ENCODE measurements at regions not wholly inside any gene's neighbourhood (a gene's known extent, or its start where the extent isn't known, plus 50 kb on each side); places are given as distances from the start of the nearest gene placed in this dataset.

DNA sequence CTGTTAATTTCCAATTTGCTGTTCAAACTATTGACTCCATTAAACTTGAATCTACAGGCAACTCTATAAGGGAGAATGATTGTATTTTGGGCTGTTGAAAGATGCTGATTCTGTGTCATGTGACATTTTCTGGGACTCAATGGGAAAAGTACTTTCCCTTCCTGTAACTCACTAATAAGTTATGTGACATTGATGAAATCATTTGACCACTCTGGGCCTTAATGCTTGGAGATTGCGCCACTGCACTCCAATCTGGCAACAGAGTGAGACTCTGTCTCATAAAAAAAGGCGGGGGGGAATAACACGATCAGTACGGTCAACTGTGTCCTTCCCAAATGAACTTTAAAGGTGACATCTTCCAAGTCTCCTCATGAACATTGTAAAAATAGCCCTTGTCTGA is 215.2 kb upstream of the SGO1 start:
- Histone ChIP-seq H3K9me3 (ENCODE audit: low read depth) (no peaks in the 10 kb centered on the region), H3K79me2 (ENCODE audit: low read depth) (no peaks in the 10 kb centered on the region), H3K4me3 (no peak overlapping the region), H3K36me3 (no peaks in the 10 kb centered on the region), H3K9ac (no peak overlapping the region), H2AFZ (replicated peaks) (no peak overlapping the region), H3K27ac (no peak overlapping the region), H3F3A (ENCODE audit: low read depth) (no peaks in the 10 kb centered on the region), H4K20me1 (ENCODE audit: low read depth) (no peaks in the 10 kb centered on the region), H3K27me3 (no peaks in the 10 kb centered on the region), H3K4me2 (no peak overlapping the region), H3K4me1 (peaks cover 4% of the 10 kb centered on the region)
- DNase-seq (ENCODE audit: low spot score): no peak
- H3K9me3 Mint-ChIP-seq: no peaks in the 10 kb centered on the region
- H3K4me1 Mint-ChIP-seq: peaks cover 28% of the 10 kb centered on the region
- H3K27ac Mint-ChIP-seq: no peak overlapping the region
- no peak overlapping the region for H3K4me3 Mint-ChIP-seq
- H3K27me3 Mint-ChIP-seq (ENCODE audit: insufficient read depth, low read depth): peaks cover 16% of the 10 kb centered on the region
- TF ChIP-seq EZH2 (IDR thresholded peaks at IDR 0.05) (no peak), EZH2phosphoT487 (IDR thresholded peaks at IDR 0.05) (no peak), CTCF (IDR thresholded peaks at IDR 0.05) (no peak)
- no peaks in the 10 kb centered on the region for H3K36me3 Mint-ChIP-seq

- no peak overlapping the region for H3K9ac ChIP-seq
- no peak overlapping the region for H3K27ac Mint-ChIP-seq
- H3K4me1 Mint-ChIP-seq: peaks cover 25% of the 10 kb centered on the region
- TF ChIP-seq EZH2 (IDR thresholded peaks at IDR 0.05): no peak
- no peak for TF ChIP-seq EZH2phosphoT487 (IDR thresholded peaks at IDR 0.05)
- TF ChIP-seq CTCF (IDR thresholded peaks at IDR 0.05): no peak
- peaks cover 4% of the 10 kb centered on the region for H3K4me1 ChIP-seq
- no peaks in the 10 kb centered on the region for H3K36me3 Mint-ChIP-seq
- DNase-seq (ENCODE audit: low spot score): no peak
- H3K4me3 Mint-ChIP-seq: no peak overlapping the region
- H3K27me3 ChIP-seq: no peaks in the 10 kb centered on the region
- H3F3A ChIP-seq (ENCODE audit: low read depth): no peaks in the 10 kb centered on the region
- no peaks in the 10 kb centered on the region for H3K79me2 ChIP-seq (ENCODE audit: low read depth)
- no peaks in the 10 kb centered on the region for H3K9me3 ChIP-seq (ENCODE audit: low read depth)
- no peaks in the 10 kb centered on the region for H3K36me3 ChIP-seq
- no peak overlapping the region for H3K27ac ChIP-seq
- H3K27me3 Mint-ChIP-seq (ENCODE audit: insufficient read depth, low read depth): peaks cover 20% of the 10 kb centered on the region
- no peak overlapping the region for H2AFZ ChIP-seq (replicated peaks)
- H3K4me2 ChIP-seq: no peak overlapping the region
- no peak overlapping the region for H3K4me3 ChIP-seq
- no peaks in the 10 kb centered on the region for H4K20me1 ChIP-seq (ENCODE audit: low read depth)
- H3K9me3 Mint-ChIP-seq: no peaks in the 10 kb centered on the region
These were observed 214.7 kb upstream of the SGO1 start for GRCh38 chr3:20400686-20401085.

GRCh38 chr3:20400281-20400680 is 214.3 kb upstream of the SGO1 start:
- no peaks in the 10 kb centered on the region for H3K9me3 Mint-ChIP-seq

More at GRCh38 chr3:20400281-20400680, 214.3 kb upstream of the SGO1 start:
- Mint-ChIP-seq H3K36me3 (no peaks in the 10 kb centered on the region), H3K4me1 (peaks cover 21% of the 10 kb centered on the region), H3K4me3 (no peak overlapping the region), H3K27me3 (ENCODE audit: insufficient read depth, low read depth) (peaks cover 23% of the 10 kb centered on the region), H3K27ac (no peak overlapping the region)
- Histone ChIP-seq H2AFZ (replicated peaks) (no peak overlapping the region), H4K20me1 (ENCODE audit: low read depth) (no peaks in the 10 kb centered on the region), H3K4me3 (no peak overlapping the region), H3K79me2 (ENCODE audit: low read depth) (no peaks in the 10 kb centered on the region), H3K27ac (no peak overlapping the region), H3F3A (ENCODE audit: low read depth) (no peaks in the 10 kb centered on the region), H3K9me3 (ENCODE audit: low read depth) (no peaks in the 10 kb centered on the region), H3K4me1 (peaks cover 4% of the 10 kb centered on the region), H3K4me2 (no peak overlapping the region), H3K9ac (no peak overlapping the region), H3K27me3 (no peaks in the 10 kb centered on the region), H3K36me3 (no peaks in the 10 kb centered on the region)
- DNase-seq (ENCODE audit: low spot score): no peak
- no peak for TF ChIP-seq CTCF (IDR thresholded peaks at IDR 0.05)
- TF ChIP-seq EZH2phosphoT487 (IDR thresholded peaks at IDR 0.05): no peak
- TF ChIP-seq EZH2 (IDR thresholded peaks at IDR 0.05): no peak
